ENCODE measurements at regions not wholly inside any gene's neighbourhood (a gene's known extent, or its start where the extent isn't known, plus 50 kb on each side); places are given as distances from the start of the nearest gene placed in this dataset.

DNA sequence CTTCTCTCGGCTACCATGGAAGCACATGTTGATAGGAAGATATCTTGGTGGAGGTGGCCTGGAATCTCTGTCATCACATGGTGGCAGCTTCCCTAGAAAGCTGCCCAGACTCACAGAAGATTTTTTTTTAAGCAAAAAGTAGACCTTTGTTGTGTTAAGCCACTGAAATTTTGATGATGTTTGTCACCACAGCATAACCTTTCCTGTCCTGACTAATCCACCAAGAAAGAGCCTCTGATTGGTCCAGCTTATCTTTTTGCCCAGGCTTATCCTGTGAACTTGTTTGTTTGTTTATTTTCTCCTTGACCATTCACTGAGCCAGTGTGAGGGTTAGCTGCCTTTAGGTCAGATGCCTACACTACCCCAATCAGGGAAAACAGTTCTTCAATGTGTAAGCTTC is 96.5 kb upstream of the LHX1 start:
- TF ChIP-seq, protein P1, sequence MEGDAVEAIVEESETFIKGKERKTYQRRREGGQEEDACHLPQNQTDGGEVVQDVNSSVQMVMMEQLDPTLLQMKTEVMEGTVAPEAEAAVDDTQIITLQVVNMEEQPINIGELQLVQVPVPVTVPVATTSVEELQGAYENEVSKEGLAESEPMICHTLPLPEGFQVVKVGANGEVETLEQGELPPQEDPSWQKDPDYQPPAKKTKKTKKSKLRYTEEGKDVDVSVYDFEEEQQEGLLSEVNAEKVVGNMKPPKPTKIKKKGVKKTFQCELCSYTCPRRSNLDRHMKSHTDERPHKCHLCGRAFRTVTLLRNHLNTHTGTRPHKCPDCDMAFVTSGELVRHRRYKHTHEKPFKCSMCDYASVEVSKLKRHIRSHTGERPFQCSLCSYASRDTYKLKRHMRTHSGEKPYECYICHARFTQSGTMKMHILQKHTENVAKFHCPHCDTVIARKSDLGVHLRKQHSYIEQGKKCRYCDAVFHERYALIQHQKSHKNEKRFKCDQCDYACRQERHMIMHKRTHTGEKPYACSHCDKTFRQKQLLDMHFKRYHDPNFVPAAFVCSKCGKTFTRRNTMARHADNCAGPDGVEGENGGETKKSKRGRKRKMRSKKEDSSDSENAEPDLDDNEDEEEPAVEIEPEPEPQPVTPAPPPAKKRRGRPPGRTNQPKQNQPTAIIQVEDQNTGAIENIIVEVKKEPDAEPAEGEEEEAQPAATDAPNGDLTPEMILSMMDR (IDR thresholded peaks at IDR 0.05): no peak
- no peak for TF ChIP-seq ZNF232 (CRISPR knock-in tag; IDR thresholded peaks at IDR 0.05)
- TF ChIP-seq, protein P2, sequence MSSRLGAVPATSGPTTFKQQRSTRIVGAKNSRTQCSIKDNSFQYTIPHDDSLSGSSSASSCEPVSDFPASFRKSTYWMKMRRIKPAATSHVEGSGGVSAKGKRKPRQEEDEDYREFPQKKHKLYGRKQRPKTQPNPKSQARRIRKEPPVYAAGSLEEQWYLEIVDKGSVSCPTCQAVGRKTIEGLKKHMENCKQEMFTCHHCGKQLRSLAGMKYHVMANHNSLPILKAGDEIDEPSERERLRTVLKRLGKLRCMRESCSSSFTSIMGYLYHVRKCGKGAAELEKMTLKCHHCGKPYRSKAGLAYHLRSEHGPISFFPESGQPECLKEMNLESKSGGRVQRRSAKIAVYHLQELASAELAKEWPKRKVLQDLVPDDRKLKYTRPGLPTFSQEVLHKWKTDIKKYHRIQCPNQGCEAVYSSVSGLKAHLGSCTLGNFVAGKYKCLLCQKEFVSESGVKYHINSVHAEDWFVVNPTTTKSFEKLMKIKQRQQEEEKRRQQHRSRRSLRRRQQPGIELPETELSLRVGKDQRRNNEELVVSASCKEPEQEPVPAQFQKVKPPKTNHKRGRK (CRISPR knock-in tag; IDR thresholded peaks at IDR 0.05; ENCODE audit: borderline replicate concordance): no peak
- no peak for TF ChIP-seq ATF3 (CRISPR knock-in tag; conservative IDR thresholded peaks at IDR 0.05)
- TF ChIP-seq NR2C2 (CRISPR knock-in tag; IDR thresholded peaks at IDR 0.05): no peak
- no peak for TF ChIP-seq PRRX2 (CRISPR knock-in tag; IDR thresholded peaks at IDR 0.05)
- TF ChIP-seq TEAD4 (CRISPR knock-in tag; IDR thresholded peaks at IDR 0.05): no peak
- TF ChIP-seq NFYB (CRISPR knock-in tag; conservative IDR thresholded peaks at IDR 0.05; ENCODE audit: low read depth): no peak
- no peak for TF ChIP-seq CBFB (CRISPR knock-in tag; IDR thresholded peaks at IDR 0.05; ENCODE audit: low read depth)

All from WTC11 (cell line).